ENCODE measurements at regions not wholly inside any gene's neighbourhood (a gene's known extent, or its start where the extent isn't known, plus 50 kb on each side); places are given as distances from the start of the nearest gene placed in this dataset.
"Not testable (repeated sequence)": the region's sequence is repeated elsewhere in the genome, so short reads cannot be mapped to it uniquely, and the experiment has no call there.

DNA sequence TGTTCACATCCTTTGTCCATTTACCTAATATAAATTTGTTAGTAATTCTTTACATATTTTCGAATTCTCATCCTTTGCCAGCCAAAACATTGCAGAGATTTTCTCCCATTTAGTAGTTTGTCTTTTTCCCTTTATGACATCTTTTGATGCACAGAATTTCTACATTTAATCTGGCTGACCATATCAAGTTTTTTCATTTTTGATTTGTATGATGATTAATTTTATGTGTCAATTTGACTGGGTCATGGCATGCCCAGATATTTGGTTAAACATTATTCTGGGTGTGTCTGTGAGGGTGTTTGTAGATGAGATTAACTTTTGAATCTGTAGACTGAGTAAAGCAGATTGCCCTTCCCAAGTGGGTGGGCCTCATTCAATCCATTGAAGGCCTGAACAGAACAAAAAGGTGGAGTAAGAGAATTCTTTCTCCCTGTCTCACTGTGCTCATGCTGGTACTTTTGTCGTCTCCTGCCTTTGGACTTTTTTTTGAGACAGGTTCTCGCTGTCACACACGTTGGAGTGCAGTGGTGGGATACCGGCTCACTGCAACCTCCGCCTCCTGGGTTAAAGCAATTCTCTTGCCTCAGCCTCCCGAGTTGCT is 72.1 kb upstream of the EPB41L1 start:
- Histone ChIP-seq H3K36me3 (no peaks in the 10 kb centered on the region), H3K4me1 (peaks cover 0 to 21% (median 11%) of the 10 kb centered on the region in 4 donors), H3K27ac (no peak overlapping the region), H3K27me3 (no peaks in the 10 kb centered on the region), H3K4me3 (no peak overlapping the region), H3K9me3 (no peaks in the 10 kb centered on the region)
- TF ChIP-seq EP300 (IDR thresholded peaks at IDR 0.05): no peak
- no peak for TF ChIP-seq POLR2A (IDR thresholded peaks at IDR 0.05)
- TF ChIP-seq POLR2AphosphoS5 (IDR thresholded peaks at IDR 0.05): no peak
- no peak for TF ChIP-seq CTCF (IDR thresholded peaks at IDR 0.05)
- DNase-seq (no peak), ATAC-seq (ENCODE audit: low FRiP score in 2 of 2) (no peak)
- 86 to 88% methylated on average over 7 of the region's 7 CpGs for WGBS, 2 donors

DNA sequence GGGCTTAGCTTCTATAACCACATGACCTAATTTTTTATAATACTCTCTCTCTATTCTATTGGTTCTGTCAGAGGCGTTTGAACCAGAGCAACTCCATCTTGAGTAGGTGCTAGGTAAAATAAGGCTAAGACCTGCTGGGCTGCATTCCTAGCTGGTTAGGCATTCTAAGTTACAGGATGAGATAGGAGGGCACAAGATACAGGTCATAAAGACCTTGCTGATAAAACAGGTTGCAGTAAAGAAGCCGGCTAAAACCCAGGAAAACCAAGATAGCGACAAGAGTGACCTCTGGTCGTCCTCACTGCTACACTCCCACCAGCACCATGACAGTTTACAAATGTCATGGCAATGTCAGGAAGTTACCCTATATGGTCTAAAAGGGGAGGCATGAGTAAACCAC is 71.3 kb upstream of the EPB41L1 start:
- DNase-seq: not testable (repeated sequence)

DNA sequence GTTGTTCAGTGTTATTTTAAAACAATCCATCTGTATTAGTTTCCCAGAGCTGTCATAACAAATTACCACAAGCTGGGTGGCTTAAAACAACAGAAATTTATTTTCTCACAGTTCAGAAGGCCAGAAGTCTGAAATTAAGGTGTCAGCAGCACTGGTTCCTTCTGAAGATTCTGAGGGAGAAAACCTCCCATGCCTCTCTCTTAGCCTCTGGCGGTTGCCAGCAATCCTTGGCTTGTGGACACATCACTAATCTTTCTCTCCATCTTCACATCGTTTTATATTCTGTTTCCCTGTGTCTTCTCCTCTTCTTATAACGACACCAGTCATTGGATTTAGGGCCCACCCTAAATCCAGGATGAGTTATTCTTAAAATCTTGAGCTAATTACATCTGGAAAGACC is 70.2 kb upstream of the EPB41L1 start:
- ATAC-seq (ENCODE audit: low FRiP score in 2 of 2): no peak
- DNase-seq: no peak
- WGBS, 2 donors: 94 to 96% methylated on average over 3 of the region's 3 CpGs

More for the DNA sequence above, 71.3 kb upstream of the EPB41L1 start:
- H3K4me1 ChIP-seq: peaks cover 0 to 21% (median 11%) of the 10 kb centered on the region in 4 donors
- H3K4me3 ChIP-seq; H3K36me3 ChIP-seq; H3K9me3 ChIP-seq; ATAC-seq (ENCODE audit: low FRiP score in 2 of 2); H3K27ac ChIP-seq; H3K27me3 ChIP-seq: not testable (repeated sequence)
- WGBS, 2 donors: 65 to 76% methylated on average over 4 of the region's 4 CpGs

GRCh38 chr20:36084897-36085613 is 69.5 kb upstream of the EPB41L1 start:
- no peaks in the 10 kb centered on the region for H3K36me3 ChIP-seq
- H3K4me3 ChIP-seq: no peak overlapping the region
- ATAC-seq (ENCODE audit: low FRiP score in 2 of 2) (peak; percentile 67 to 77), DNase-seq (no peak)
- peaks cover 0 to 21% (median 11%) of the 10 kb centered on the region in 4 donors for H3K4me1 ChIP-seq
- H3K27ac ChIP-seq: peak overlapping the region in 3 of 4 donors; percentile 61 to 75 (median 73)
- 61 to 80% methylated on average over 4 of the region's 4 CpGs for WGBS, 2 donors
- TF ChIP-seq EP300 (IDR thresholded peaks at IDR 0.05) (no peak), CTCF (IDR thresholded peaks at IDR 0.05) (no peak), POLR2AphosphoS5 (IDR thresholded peaks at IDR 0.05) (no peak), POLR2A (IDR thresholded peaks at IDR 0.05) (no peak)
- no peaks in the 10 kb centered on the region for H3K27me3 ChIP-seq
- H3K9me3 ChIP-seq: no peaks in the 10 kb centered on the region

More for the DNA sequence above, 70.2 kb upstream of the EPB41L1 start:
- Histone ChIP-seq H3K9me3 (no peaks in the 10 kb centered on the region), H3K27me3 (no peaks in the 10 kb centered on the region), H3K27ac (no peak overlapping the region), H3K4me1 (peaks cover 0 to 21% (median 11%) of the 10 kb centered on the region in 4 donors), H3K4me3 (no peak overlapping the region), H3K36me3 (no peaks in the 10 kb centered on the region)
- TF ChIP-seq CTCF (IDR thresholded peaks at IDR 0.05): no peak
- no peak for TF ChIP-seq POLR2AphosphoS5 (IDR thresholded peaks at IDR 0.05)
- TF ChIP-seq EP300 (IDR thresholded peaks at IDR 0.05): no peak
- no peak for TF ChIP-seq POLR2A (IDR thresholded peaks at IDR 0.05)

GRCh38 chr20:36085686-36086267 is 68.8 kb upstream of the EPB41L1 start:
- Histone ChIP-seq H3K9me3 (no peaks in the 10 kb centered on the region), H3K27ac (peak overlapping the region in 3 of 4 donors; percentile 61 to 75 (median 73)), H3K36me3 (no peaks in the 10 kb centered on the region), H3K4me1 (peaks cover 0 to 21% (median 11%) of the 10 kb centered on the region in 4 donors), H3K27me3 (no peaks in the 10 kb centered on the region), H3K4me3 (no peak overlapping the region)
- DNase-seq: peak in 1 of 2 donors; percentile 88
- ATAC-seq (ENCODE audit: low FRiP score in 2 of 2): peak; percentile 74 to 89
- WGBS, 2 donors: 44 to 47% methylated on average over 3 of the region's 3 CpGs
- TF ChIP-seq POLR2AphosphoS5 (IDR thresholded peaks at IDR 0.05) (peak in 1 of 2 donors; percentile 40), POLR2A (IDR thresholded peaks at IDR 0.05) (peak in 1 of 4 donors; percentile 13), EP300 (IDR thresholded peaks at IDR 0.05) (peak in 1 of 4 donors; percentile 24), CTCF (IDR thresholded peaks at IDR 0.05) (no peak)

Measured in upper lobe of left lung (tissue), 6 donors.